HUES48 (cell line): ENCODE measurements at regions not wholly inside any gene's neighbourhood (a gene's known extent, or its start where the extent isn't known, plus 50 kb on each side); places are given as distances from the start of the nearest gene placed in this dataset.

ENCODE experiments used
- H3K27ac ChIP-seq: one replicate; pipeline ENCODE4 v1.7.0; 2013; ENCODE audit warnings: low read depth, low read length, inconsistent platforms
- H3K27me3 ChIP-seq: 2 replicates; pipeline ENCODE4 v1.6.1; 2013; ENCODE audit warnings: mild to moderate bottlenecking, low read length; ENCODE audit not compliant: control insufficient read depth, insufficient read depth
- H3K36me3 ChIP-seq: 2 replicates; pipeline ENCODE4 v1.6.1; 2013; ENCODE audit warnings: low read length; ENCODE audit not compliant: control insufficient read depth, insufficient read depth
- H3K4me1 ChIP-seq: 2 replicates; pipeline ENCODE4 v1.6.1; 2013; ENCODE audit warnings: mild to moderate bottlenecking, low read length; ENCODE audit not compliant: control insufficient read depth, insufficient read depth
- H3K4me3 ChIP-seq: 2 replicates; pipeline ENCODE4 v1.5.1; 2013; ENCODE audit warnings: mild to moderate bottlenecking, low read depth, low read length
- H3K9ac ChIP-seq: 2 replicates; pipeline ENCODE4 v1.6.1; 2013; ENCODE audit warnings: mild to moderate bottlenecking, low read depth, low read length, moderate library complexity
- H3K9me3 ChIP-seq: 2 replicates; pipeline ENCODE4 v1.6.1; 2013; ENCODE audit warnings: low read length; ENCODE audit not compliant: control insufficient read depth, insufficient read depth

DNA sequence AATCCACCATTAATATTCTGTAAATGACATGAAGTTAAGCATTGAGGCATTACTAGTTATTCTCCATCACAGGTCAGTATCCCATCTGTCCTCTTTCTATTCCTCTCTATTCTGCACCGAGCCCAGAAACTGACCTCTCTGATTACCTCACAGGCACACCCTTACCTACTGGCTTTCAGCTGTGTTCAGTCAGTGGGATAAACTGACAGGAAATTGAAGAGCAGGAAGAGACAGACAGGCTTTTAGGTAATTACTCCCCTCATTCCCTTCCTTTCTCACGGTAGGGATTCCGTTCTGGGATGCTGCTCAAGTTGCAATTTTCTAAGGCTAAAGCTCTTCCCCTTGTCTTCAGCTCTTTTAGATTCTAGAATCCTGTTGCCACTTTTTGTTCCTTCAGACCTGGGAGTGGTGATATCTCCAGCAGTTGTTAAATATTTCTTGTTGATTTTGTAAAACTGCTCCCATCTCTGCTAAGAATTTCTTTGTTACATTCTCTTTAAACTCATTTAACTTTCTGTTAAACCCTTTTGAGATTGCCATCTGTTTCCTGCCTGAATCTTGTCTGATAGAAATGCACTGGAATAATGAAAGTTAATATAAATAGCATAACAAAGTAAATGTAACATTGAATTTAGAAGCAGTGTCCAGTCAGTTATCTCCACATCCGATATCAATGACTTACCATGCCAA is 1063.4 kb downstream of the PLA2G4A start:
- no peaks in the 10 kb centered on the region for H3K36me3 ChIP-seq
- no peaks in the 10 kb centered on the region for H3K27me3 ChIP-seq
- H3K9me3 ChIP-seq, result no peaks in the 10 kb centered on the region
- no peak overlapping the region for H3K4me3 ChIP-seq
- no peak overlapping the region for H3K9ac ChIP-seq
- no peak overlapping the region for H3K27ac ChIP-seq
- no peaks in the 10 kb centered on the region for H3K4me1 ChIP-seq

DNA sequence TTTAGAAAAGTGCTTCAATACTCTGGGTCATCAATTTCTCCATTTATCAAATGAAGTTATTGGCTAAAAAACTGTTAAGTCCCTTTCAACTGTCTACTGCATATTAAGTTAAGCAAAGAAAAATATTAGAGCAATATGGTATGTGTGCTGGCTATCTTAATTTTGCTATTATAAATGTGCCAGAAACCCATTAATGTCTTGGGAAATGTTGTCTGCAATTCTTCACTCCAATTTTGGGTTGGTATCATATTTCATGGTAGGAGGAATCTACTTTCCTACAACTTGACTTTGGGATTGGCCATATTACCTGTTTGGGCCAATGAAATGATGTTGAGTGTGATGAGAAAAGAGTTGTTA is 1063.9 kb downstream of the PLA2G4A start:
- Histone ChIP-seq H3K4me3 (no peak overlapping the region), H3K4me1 (no peaks in the 10 kb centered on the region), H3K36me3 (no peaks in the 10 kb centered on the region), H3K27ac (no peak overlapping the region), H3K9ac (no peak overlapping the region), H3K27me3 (no peaks in the 10 kb centered on the region), H3K9me3 (no peaks in the 10 kb centered on the region)

DNA sequence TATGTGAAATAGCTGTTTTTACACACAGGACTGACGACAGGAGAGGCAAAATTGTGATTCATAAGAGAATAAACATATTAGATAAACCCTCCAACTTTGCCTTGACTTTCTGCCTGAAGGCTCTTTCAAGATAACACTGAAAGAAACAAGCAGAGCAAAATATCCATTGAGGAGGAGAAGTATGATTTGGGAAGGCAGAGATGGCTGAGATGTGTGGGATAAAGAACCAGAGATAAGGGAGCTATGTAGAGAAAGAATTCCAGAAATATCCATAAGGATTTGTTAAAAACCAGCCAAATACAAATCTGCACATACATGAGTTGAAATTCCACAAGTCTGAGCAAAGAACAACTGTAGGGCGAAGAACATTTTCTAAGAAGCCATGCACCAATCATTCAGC is 1064.7 kb downstream of the PLA2G4A start:
- Histone ChIP-seq H3K36me3 (no peaks in the 10 kb centered on the region), H3K9me3 (no peaks in the 10 kb centered on the region), H3K4me1 (no peaks in the 10 kb centered on the region), H3K9ac (no peak overlapping the region), H3K27me3 (no peaks in the 10 kb centered on the region), H3K4me3 (no peak overlapping the region), H3K27ac (no peak overlapping the region)

DNA sequence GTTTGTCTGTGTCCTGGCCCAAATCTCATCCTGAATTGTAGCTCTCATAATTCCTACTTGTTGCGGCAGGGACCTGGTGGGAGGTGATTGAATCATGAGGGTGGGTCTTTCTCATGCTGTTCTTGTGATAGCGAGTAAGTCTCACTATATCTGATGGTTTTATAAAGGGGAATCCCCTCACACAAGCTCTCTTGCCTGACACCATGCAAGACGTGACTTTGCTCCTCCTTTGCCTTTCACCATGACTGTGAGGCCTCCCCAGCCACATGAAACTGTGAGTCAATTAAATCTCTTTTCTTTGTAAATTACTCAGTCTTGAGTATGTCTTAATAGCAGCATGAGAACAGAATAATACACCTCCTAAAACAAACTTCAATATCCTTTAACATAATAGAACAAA is 1065.6 kb downstream of the PLA2G4A start:
- H3K27ac ChIP-seq, result no peak overlapping the region
- H3K36me3 ChIP-seq, result no peaks in the 10 kb centered on the region
- H3K9ac ChIP-seq, result no peak overlapping the region
- H3K4me3 ChIP-seq, result no peak overlapping the region
- no peaks in the 10 kb centered on the region for H3K27me3 ChIP-seq
- no peaks in the 10 kb centered on the region for H3K4me1 ChIP-seq
- no peaks in the 10 kb centered on the region for H3K9me3 ChIP-seq

DNA sequence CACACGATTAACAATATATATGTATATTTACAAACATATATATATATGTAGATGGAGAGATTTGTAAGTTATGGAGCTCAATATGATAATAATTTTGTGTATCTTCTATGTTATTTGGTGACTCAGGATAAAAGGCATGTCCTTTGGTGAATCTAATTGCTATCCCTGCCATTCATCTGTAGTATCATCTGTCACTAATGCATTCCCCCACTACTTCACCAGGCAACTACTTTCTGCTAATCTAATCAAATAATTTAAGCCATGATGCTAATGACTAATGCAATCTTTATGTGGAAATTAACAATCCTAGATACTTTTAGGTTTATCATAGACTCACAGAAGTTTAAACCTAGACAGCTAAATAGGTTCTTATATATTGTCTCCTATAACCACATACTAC is 1074.5 kb downstream of the PLA2G4A start:
- H3K9ac ChIP-seq, result no peak overlapping the region
- no peaks in the 10 kb centered on the region for H3K27me3 ChIP-seq
- H3K36me3 ChIP-seq, result no peaks in the 10 kb centered on the region
- H3K4me1 ChIP-seq, result 0 out of 2 replicates have a peak, but pooled peaks cover 3% of the 10 kb centered on the region
- no peak overlapping the region for H3K27ac ChIP-seq
- no peaks in the 10 kb centered on the region for H3K9me3 ChIP-seq
- H3K4me3 ChIP-seq, result no peak overlapping the region

DNA sequence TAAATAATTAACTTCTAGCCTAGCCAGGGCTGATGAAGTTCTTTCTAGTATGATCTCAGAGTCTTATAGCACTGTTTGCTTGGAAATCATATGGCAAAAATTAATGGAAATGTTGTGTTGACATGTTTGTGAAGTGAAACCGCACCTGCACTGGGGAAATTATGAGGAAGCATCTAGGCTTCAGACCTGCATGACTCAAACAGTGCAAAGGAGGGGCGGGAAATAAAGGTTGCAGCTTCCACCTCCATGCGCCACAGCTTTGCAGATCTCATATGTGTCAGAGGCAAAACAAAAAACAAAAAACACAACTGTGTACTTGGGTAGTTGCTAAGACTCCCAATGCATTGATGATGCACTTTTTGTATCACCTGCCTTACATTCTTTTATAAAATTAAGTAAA is 1080.6 kb downstream of the PLA2G4A start:
- Histone ChIP-seq H3K9ac (no peak overlapping the region), H3K36me3 (no peaks in the 10 kb centered on the region), H3K27ac (no peak overlapping the region), H3K27me3 (no peaks in the 10 kb centered on the region), H3K9me3 (no peaks in the 10 kb centered on the region), H3K4me1 (peaks cover 18% of the 10 kb centered on the region; the same call in 1 of the 2 replicates), H3K4me3 (no peak overlapping the region)

DNA sequence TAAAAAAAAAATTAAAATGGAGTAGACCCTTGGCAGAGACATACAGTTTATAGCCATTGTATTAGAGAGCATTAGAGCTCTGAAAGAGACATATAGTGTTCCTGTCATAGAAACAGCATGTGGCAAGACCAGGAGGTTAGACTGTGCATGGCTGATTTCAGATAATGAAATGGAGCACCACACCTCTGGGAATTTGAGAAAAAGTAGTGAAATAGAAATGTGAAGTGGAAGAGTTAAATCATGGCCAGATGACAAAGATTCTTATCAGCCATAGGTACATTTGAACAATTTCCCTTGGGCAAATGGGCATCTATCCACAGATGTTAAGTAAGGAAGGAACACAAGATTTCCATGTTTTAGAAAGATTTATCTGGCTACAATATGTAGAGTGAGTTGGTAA is 1083.1 kb downstream of the PLA2G4A start:
- H3K27ac ChIP-seq, result no peak overlapping the region
- peaks cover 18% of the 10 kb centered on the region; the same call in 1 of the 2 replicates for H3K4me1 ChIP-seq
- H3K9ac ChIP-seq, result no peak overlapping the region
- H3K9me3 ChIP-seq, result no peaks in the 10 kb centered on the region
- H3K4me3 ChIP-seq, result no peak overlapping the region
- H3K27me3 ChIP-seq, result no peaks in the 10 kb centered on the region
- H3K36me3 ChIP-seq, result no peaks in the 10 kb centered on the region

DNA sequence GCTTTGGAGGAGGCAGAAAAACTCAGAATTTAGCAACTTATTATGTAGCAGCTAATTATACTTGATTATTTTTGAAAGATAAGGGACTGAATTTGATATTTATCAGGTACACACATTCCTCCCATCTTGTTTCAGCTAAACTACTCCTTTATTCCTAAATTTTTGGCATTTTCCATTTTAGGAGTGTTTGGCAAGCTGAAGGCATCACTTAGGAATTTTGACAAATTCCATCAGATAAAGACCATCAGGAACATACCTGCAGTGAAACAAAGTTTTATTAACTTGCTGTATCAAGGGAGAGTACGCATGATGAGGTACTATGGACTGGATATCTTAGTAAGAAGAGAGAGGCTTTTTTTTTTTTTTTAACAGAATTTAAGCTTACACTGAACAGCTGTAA is 1092.2 kb downstream of the PLA2G4A start:
- no peak overlapping the region for H3K9ac ChIP-seq
- H3K9me3 ChIP-seq, result no peaks in the 10 kb centered on the region
- H3K27ac ChIP-seq, result no peak overlapping the region
- H3K27me3 ChIP-seq, result no peaks in the 10 kb centered on the region
- H3K4me1 ChIP-seq, result no peaks in the 10 kb centered on the region
- H3K4me3 ChIP-seq, result no peak overlapping the region
- no peaks in the 10 kb centered on the region for H3K36me3 ChIP-seq

DNA sequence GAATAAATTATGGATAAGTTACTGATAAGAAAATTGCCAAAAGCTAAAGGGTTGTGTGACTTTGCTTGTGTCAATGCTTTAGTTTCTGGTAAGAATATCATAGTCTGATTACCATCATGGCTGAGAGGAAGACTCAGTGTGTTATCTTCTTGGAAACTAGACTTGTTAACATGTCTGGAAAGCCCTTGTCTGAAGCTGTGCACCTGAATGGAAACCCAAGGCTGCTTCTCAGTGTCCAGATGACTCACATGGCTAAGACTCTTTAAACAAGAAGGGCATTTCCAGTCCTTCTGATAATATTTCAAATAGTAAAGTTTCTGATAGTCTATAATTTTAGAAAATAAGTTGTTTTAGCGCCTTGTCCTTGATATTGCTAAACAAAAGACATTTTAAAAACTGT is 1092.7 kb downstream of the PLA2G4A start:
- Histone ChIP-seq H3K4me3 (no peak overlapping the region), H3K27ac (no peak overlapping the region), H3K9me3 (no peaks in the 10 kb centered on the region), H3K4me1 (no peaks in the 10 kb centered on the region), H3K9ac (no peak overlapping the region), H3K36me3 (no peaks in the 10 kb centered on the region), H3K27me3 (no peaks in the 10 kb centered on the region)

DNA sequence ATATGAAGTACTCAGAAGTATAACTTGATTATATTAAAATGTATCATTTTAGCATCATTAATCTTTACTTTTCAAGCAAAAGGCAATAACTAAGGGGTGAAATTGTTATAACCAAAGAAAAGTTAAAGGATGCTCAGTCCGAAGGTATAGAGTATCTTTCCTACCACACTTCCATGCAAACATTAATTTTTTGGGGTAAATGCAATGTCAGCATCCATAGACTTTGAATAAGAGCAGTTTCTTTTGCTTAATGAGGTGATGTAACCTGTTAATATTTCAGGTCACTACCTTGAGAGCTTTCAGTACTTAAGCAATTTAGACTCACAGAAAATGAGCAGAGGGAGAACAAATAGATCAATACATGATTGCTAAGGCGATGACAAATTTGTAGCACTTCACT is 1093.5 kb downstream of the PLA2G4A start:
- Histone ChIP-seq H3K36me3 (no peaks in the 10 kb centered on the region), H3K9ac (no peak overlapping the region), H3K4me3 (no peak overlapping the region), H3K27me3 (no peaks in the 10 kb centered on the region), H3K9me3 (no peaks in the 10 kb centered on the region), H3K4me1 (no peaks in the 10 kb centered on the region), H3K27ac (no peak overlapping the region)

DNA sequence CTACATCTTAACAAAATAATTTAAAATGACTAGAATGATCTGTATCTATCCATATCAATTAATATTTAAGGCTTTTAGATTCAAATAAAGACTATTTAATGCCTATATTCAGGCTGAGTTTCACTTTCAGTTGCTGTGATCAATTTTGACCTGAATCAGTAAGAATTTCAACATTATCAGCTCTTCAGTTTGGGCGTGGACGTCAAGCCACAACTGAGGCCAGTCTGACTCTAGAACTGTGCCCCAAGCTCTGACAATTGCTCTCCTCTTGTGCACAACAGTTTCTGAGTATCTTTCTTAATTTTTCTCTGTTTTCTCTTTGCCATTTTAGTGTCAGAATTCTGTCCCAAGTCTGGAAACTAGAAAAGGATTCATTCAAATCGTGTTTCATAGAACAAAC is 1095.5 kb downstream of the PLA2G4A start:
- no peaks in the 10 kb centered on the region for H3K27me3 ChIP-seq
- peaks cover 13% of the 10 kb centered on the region for H3K4me1 ChIP-seq
- no peak overlapping the region for H3K4me3 ChIP-seq
- H3K9ac ChIP-seq, result no peak overlapping the region
- no peaks in the 10 kb centered on the region for H3K36me3 ChIP-seq
- no peaks in the 10 kb centered on the region for H3K9me3 ChIP-seq
- no peak overlapping the region for H3K27ac ChIP-seq

DNA sequence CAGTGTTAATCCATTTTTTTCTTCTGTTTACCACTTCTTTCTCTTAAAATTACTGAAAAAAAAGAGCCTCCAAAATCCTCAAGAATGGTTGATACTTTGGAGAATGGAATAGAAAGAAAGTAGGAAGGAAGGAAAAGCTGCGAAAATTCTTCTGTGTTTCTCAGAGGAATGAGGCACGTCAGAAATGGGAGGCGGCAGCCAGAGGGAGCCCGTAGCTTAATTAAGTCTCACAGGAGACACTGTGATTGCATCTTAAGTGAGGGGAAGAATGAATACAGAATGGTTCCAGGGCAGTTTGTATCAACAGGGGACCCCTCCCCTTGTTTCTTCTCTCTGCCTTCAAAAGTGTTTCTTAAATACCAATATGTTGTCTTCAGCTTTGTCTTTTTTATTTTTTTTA is 1099.5 kb downstream of the PLA2G4A start:
- H3K27me3 ChIP-seq, result no peaks in the 10 kb centered on the region
- H3K9ac ChIP-seq, result no peak overlapping the region
- H3K36me3 ChIP-seq, result no peaks in the 10 kb centered on the region
- no peak overlapping the region for H3K4me3 ChIP-seq
- H3K4me1 ChIP-seq, result peaks cover 21% of the 10 kb centered on the region
- H3K27ac ChIP-seq, result peak overlapping the region; percentile 4
- no peaks in the 10 kb centered on the region for H3K9me3 ChIP-seq
